Right atrium auricular region (tissue), 2 donors: ENCODE measurements at regions not wholly inside any gene's neighbourhood (a gene's known extent, or its start where the extent isn't known, plus 50 kb on each side); places are given as distances from the start of the nearest gene placed in this dataset.

Experiments used
- DNase-seq: peaks from one replicate; pipeline ENCODE4 v3.0.0-alpha.2; 2019; ENCODE audit warnings: low spot score
- H3K27ac ChIP-seq, 2 donors: fragments of 200-600 bp; sonication (generic); 1 replicate in 1 of 2; 2 replicates in 1 of 2; pipeline ENCODE4 v1.5.1; 2016 to 2019
- H3K27me3 ChIP-seq, 2 donors: fragments of 200-600 bp; sonication (generic); one replicate each; pipeline versions ENCODE4 v1.5.1 to v1.6.0; 2017 to 2019
- H3K36me3 ChIP-seq: fragments of 200-600 bp; sonication (generic); one replicate; pipeline ENCODE4 v1.5.1; 2016
- H3K4me1 ChIP-seq, 2 donors: fragments of 200-600 bp; sonication (generic); one replicate each; pipeline versions ENCODE4 v1.5.1 to v1.6.0; 2017 to 2019
- H3K4me3 ChIP-seq, 2 donors: fragments of 200-600 bp; sonication (generic); 1 replicate in 1 of 2; 2 replicates in 1 of 2; pipeline ENCODE4 v1.5.1; 2017 to 2019; ENCODE audit warnings: mild to moderate bottlenecking in 1 of 2, moderate library complexity in 1 of 2
- H3K9me3 ChIP-seq, 2 donors: fragments of 200-600 bp; sonication (generic); one replicate each; pipeline ENCODE4 v1.5.1; 2019
- CTCF ChIP-seq, 2 donors: fragments of 200-600 bp; sonication (generic); IDR thresholded peaks; one replicate each; pipeline ENCODE4 v1.5.1; 2019; ENCODE audit warnings: antibody characterized with exemption in 2 of 2

- DNase-seq: peak; percentile 75
- peak; percentile 83 to 92 for TF ChIP-seq CTCF (IDR thresholded peaks at IDR 0.05)
- H3K36me3 ChIP-seq: no peaks in the 10 kb centered on the region
- no peaks in the 10 kb centered on the region for H3K27me3 ChIP-seq
- no peaks in the 10 kb centered on the region for H3K4me1 ChIP-seq
- no peak overlapping the region for H3K27ac ChIP-seq
- no peaks in the 10 kb centered on the region for H3K9me3 ChIP-seq
- no peak overlapping the region for H3K4me3 ChIP-seq
Observed at GRCh38 chr5:146965761-146966659, 87.5 kb upstream of the PPP2R2B start.

- no peaks in the 10 kb centered on the region for H3K36me3 ChIP-seq
- no peak for DNase-seq
Observed at GRCh38 chr5:146967646-146968045, 89.1 kb upstream of the PPP2R2B start.

GRCh38 chr5:146971401-146971800, 92.8 kb upstream of the PPP2R2B start:
- Histone ChIP-seq H3K27me3 (no peaks in the 10 kb centered on the region), H3K36me3 (no peaks in the 10 kb centered on the region), H3K4me3 (no peak overlapping the region), H3K9me3 (no peaks in the 10 kb centered on the region), H3K27ac (no peak overlapping the region), H3K4me1 (no peaks in the 10 kb centered on the region)
- DNase-seq: no peak
- no peak for TF ChIP-seq CTCF (IDR thresholded peaks at IDR 0.05)

More at GRCh38 chr5:146967646-146968045, 89.1 kb upstream of the PPP2R2B start:
- Histone ChIP-seq H3K27ac (no peak overlapping the region), H3K4me3 (no peak overlapping the region), H3K9me3 (no peaks in the 10 kb centered on the region), H3K4me1 (no peaks in the 10 kb centered on the region), H3K27me3 (no peaks in the 10 kb centered on the region)
- TF ChIP-seq CTCF (IDR thresholded peaks at IDR 0.05): no peak

GRCh38 chr5:146986469-146986868, 107.9 kb upstream of the PPP2R2B start:
- H3K27ac ChIP-seq: no peak overlapping the region
- no peaks in the 10 kb centered on the region for H3K4me1 ChIP-seq
- H3K9me3 ChIP-seq: peaks cover 4 to 50% of the 10 kb centered on the region in 2 donors
- no peak for TF ChIP-seq CTCF (IDR thresholded peaks at IDR 0.05)
- H3K36me3 ChIP-seq: no peaks in the 10 kb centered on the region
- no peak for DNase-seq
- H3K27me3 ChIP-seq: no peaks in the 10 kb centered on the region
- no peak overlapping the region for H3K4me3 ChIP-seq

GRCh38 chr5:146993876-146994530, 115.4 kb upstream of the PPP2R2B start:
- DNase-seq: no peak
- Histone ChIP-seq H3K27me3 (no peaks in the 10 kb centered on the region), H3K4me1 (no peaks in the 10 kb centered on the region), H3K27ac (no peak overlapping the region), H3K9me3 (peaks cover 0 to 30% of the 10 kb centered on the region in 2 donors), H3K4me3 (no peak overlapping the region), H3K36me3 (no peaks in the 10 kb centered on the region)
- no peak for TF ChIP-seq CTCF (IDR thresholded peaks at IDR 0.05)
